ENCODE measurements at regions not wholly inside any gene's neighbourhood (a gene's known extent, or its start where the extent isn't known, plus 50 kb on each side); places are given as distances from the start of the nearest gene placed in this dataset.

DNA sequence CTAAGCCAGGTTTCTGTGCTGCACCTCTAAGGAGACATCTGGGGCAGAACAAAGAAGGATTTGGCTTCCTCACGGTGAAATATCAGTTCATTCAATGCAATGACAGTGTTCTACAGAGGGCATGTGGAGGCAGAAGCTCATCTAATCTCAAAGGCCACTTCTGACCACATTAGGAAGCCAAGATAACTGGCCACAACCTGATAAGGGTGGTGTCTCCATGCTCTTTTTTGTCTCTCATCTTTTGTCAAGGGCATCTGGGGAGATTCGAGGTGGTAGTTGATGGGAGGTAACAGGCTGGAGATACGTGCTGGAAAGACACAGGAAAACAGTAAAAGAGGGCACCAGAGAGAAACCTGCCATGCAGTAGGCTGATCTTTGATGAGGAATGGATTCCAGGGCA, 303.9 kb downstream of the LRATD1 start:
- TF ChIP-seq, protein P1, sequence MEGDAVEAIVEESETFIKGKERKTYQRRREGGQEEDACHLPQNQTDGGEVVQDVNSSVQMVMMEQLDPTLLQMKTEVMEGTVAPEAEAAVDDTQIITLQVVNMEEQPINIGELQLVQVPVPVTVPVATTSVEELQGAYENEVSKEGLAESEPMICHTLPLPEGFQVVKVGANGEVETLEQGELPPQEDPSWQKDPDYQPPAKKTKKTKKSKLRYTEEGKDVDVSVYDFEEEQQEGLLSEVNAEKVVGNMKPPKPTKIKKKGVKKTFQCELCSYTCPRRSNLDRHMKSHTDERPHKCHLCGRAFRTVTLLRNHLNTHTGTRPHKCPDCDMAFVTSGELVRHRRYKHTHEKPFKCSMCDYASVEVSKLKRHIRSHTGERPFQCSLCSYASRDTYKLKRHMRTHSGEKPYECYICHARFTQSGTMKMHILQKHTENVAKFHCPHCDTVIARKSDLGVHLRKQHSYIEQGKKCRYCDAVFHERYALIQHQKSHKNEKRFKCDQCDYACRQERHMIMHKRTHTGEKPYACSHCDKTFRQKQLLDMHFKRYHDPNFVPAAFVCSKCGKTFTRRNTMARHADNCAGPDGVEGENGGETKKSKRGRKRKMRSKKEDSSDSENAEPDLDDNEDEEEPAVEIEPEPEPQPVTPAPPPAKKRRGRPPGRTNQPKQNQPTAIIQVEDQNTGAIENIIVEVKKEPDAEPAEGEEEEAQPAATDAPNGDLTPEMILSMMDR (conservative IDR thresholded peaks at IDR 0.05; ENCODE audit: low read depth in 2 of 2), result no peak
- TF ChIP-seq, protein P2, sequence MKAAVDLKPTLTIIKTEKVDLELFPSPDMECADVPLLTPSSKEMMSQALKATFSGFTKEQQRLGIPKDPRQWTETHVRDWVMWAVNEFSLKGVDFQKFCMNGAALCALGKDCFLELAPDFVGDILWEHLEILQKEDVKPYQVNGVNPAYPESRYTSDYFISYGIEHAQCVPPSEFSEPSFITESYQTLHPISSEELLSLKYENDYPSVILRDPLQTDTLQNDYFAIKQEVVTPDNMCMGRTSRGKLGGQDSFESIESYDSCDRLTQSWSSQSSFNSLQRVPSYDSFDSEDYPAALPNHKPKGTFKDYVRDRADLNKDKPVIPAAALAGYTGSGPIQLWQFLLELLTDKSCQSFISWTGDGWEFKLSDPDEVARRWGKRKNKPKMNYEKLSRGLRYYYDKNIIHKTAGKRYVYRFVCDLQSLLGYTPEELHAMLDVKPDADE (IDR thresholded peaks at IDR 0.05), result no peak
- TF ChIP-seq POLR2AphosphoS5 (IDR thresholded peaks at IDR 0.05; ENCODE audit: low read depth) (no peak), EZH2phosphoT487 (IDR thresholded peaks at IDR 0.05; ENCODE audit: unreplicated experiment) (no peak), CREB1 (CRISPR knock-in tag; IDR thresholded peaks at IDR 0.05; ENCODE audit: low read depth) (no peak), EZH2 (IDR thresholded peaks at IDR 0.05; ENCODE audit: low read depth, unreplicated experiment) (no peak), ZNF331 (CRISPR knock-in tag; IDR thresholded peaks at IDR 0.05; ENCODE audit: low read depth) (no peak), JUNB (IDR thresholded peaks at IDR 0.05; ENCODE audit: unreplicated experiment) (no peak), ZNF114 (CRISPR knock-in tag; IDR thresholded peaks at IDR 0.05) (no peak)
- TF ChIP-seq, protein P3, sequence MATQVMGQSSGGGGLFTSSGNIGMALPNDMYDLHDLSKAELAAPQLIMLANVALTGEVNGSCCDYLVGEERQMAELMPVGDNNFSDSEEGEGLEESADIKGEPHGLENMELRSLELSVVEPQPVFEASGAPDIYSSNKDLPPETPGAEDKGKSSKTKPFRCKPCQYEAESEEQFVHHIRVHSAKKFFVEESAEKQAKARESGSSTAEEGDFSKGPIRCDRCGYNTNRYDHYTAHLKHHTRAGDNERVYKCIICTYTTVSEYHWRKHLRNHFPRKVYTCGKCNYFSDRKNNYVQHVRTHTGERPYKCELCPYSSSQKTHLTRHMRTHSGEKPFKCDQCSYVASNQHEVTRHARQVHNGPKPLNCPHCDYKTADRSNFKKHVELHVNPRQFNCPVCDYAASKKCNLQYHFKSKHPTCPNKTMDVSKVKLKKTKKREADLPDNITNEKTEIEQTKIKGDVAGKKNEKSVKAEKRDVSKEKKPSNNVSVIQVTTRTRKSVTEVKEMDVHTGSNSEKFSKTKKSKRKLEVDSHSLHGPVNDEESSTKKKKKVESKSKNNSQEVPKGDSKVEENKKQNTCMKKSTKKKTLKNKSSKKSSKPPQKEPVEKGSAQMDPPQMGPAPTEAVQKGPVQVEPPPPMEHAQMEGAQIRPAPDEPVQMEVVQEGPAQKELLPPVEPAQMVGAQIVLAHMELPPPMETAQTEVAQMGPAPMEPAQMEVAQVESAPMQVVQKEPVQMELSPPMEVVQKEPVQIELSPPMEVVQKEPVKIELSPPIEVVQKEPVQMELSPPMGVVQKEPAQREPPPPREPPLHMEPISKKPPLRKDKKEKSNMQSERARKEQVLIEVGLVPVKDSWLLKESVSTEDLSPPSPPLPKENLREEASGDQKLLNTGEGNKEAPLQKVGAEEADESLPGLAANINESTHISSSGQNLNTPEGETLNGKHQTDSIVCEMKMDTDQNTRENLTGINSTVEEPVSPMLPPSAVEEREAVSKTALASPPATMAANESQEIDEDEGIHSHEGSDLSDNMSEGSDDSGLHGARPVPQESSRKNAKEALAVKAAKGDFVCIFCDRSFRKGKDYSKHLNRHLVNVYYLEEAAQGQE (IDR thresholded peaks at IDR 0.05; ENCODE audit: unreplicated experiment), result no peak
- TF ChIP-seq, protein P4, sequence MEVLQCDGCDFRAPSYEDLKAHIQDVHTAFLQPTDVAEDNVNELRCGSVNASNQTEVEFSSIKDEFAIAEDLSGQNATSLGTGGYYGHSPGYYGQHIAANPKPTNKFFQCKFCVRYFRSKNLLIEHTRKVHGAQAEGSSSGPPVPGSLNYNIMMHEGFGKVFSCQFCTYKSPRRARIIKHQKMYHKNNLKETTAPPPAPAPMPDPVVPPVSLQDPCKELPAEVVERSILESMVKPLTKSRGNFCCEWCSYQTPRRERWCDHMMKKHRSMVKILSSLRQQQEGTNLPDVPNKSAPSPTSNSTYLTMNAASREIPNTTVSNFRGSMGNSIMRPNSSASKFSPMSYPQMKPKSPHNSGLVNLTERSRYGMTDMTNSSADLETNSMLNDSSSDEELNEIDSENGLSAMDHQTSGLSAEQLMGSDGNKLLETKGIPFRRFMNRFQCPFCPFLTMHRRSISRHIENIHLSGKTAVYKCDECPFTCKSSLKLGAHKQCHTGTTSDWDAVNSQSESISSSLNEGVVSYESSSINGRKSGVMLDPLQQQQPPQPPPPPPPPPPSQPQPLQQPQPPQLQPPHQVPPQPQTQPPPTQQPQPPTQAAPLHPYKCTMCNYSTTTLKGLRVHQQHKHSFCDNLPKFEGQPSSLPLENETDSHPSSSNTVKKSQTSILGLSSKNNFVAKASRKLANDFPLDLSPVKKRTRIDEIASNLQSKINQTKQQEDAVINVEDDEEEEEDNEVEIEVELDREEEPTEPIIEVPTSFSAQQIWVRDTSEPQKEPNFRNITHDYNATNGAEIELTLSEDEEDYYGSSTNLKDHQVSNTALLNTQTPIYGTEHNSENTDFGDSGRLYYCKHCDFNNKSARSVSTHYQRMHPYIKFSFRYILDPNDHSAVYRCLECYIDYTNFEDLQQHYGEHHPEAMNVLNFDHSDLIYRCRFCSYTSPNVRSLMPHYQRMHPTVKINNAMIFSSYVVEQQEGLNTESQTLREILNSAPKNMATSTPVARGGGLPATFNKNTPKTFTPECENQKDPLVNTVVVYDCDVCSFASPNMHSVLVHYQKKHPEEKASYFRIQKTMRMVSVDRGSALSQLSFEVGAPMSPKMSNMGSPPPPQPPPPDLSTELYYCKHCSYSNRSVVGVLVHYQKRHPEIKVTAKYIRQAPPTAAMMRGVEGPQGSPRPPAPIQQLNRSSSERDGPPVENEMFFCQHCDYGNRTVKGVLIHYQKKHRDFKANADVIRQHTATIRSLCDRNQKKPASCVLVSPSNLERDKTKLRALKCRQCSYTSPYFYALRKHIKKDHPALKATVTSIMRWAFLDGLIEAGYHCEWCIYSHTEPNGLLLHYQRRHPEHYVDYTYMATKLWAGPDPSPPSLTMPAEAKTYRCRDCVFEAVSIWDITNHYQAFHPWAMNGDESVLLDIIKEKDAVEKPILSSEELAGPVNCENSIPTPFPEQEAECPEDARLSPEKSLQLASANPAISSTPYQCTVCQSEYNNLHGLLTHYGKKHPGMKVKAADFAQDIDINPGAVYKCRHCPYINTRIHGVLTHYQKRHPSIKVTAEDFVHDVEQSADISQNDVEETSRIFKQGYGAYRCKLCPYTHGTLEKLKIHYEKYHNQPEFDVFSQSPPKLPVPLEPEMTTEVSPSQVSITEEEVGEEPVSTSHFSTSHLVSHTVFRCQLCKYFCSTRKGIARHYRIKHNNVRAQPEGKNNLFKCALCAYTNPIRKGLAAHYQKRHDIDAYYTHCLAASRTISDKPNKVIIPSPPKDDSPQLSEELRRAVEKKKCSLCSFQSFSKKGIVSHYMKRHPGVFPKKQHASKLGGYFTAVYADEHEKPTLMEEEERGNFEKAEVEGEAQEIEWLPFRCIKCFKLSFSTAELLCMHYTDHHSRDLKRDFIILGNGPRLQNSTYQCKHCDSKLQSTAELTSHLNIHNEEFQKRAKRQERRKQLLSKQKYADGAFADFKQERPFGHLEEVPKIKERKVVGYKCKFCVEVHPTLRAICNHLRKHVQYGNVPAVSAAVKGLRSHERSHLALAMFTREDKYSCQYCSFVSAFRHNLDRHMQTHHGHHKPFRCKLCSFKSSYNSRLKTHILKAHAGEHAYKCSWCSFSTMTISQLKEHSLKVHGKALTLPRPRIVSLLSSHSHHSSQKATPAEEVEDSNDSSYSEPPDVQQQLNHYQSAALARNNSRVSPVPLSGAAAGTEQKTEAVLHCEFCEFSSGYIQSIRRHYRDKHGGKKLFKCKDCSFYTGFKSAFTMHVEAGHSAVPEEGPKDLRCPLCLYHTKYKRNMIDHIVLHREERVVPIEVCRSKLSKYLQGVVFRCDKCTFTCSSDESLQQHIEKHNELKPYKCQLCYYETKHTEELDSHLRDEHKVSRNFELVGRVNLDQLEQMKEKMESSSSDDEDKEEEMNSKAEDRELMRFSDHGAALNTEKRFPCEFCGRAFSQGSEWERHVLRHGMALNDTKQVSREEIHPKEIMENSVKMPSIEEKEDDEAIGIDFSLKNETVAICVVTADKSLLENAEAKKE (CRISPR knock-in tag; IDR thresholded peaks at IDR 0.05), result no peak

All from GM23338 (cell line).